ENCODE measurements at regions not wholly inside any gene's neighbourhood (a gene's known extent, or its start where the extent isn't known, plus 50 kb on each side); places are given as distances from the start of the nearest gene placed in this dataset.

DNA sequence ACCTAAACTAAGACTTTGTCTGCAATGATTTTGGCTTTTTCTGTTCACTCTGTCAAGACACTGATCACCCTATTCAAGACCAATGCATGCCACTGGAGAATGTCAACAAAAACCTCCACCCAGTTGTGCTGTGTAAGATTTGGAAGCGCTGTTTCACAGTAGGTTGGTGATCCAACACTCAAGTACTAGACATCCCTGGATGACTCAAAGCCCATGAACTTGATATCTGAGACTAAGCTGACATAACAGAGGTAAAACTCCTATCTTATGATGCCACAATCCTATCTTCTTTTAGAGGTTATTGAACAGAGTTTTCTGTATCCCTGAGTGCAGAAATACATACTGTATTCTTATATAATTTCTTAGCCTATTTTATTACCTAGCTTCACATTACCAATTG lies 251.3 kb upstream of the ETAA1 start:
- no peak for TF ChIP-seq GATA3 (IDR thresholded peaks at IDR 0.05; ENCODE audit: low read depth, low read length)
- no peak for TF ChIP-seq GATA2 (IDR thresholded peaks at IDR 0.05; ENCODE audit: low read depth, low read length)

All from SH-SY5Y (cell line).